Astrocyte (in vitro differentiated cells and primary cell): ENCODE measurements at regions not wholly inside any gene's neighbourhood (a gene's known extent, or its start where the extent isn't known, plus 50 kb on each side); places are given as distances from the start of the nearest gene placed in this dataset.

Experiments used
- DNase-seq: peaks from one replicate; pipeline ENCODE4 v3.0.0-alpha.2; 2010; ENCODE audit warnings: low read depth
- FAIRE-seq: peaks from 2 replicates; lab custom pipeline; 2011; peaks lifted over from hg19 to GRCh38; lab: Jason Lieb, UNC
- H2AFZ ChIP-seq: 2 replicates; pipeline ENCODE4 v1.6.0; 2012; ENCODE audit warnings: low read depth, low read length, inconsistent platforms
- H3K27ac ChIP-seq: 2 replicates; pipeline ENCODE4 v1.5.1; 2011; ENCODE audit warnings: low read depth, low read length, inconsistent platforms
- H3K27me3 ChIP-seq: 2 replicates; pipeline ENCODE4 v1.6.0; 2011; ENCODE audit warnings: low read length, inconsistent platforms; ENCODE audit not compliant: insufficient read depth
- H3K36me3 ChIP-seq: 2 replicates; pipeline ENCODE4 v1.5.1; 2011; ENCODE audit warnings: low read length, inconsistent platforms; ENCODE audit not compliant: insufficient read depth
- H3K4me1 ChIP-seq: 2 replicates; pipeline ENCODE4 v1.5.1; 2011; ENCODE audit warnings: low read length, inconsistent platforms; ENCODE audit not compliant: insufficient read depth
- H3K4me2 ChIP-seq: 2 replicates; pipeline ENCODE4 v1.6.0; 2012; ENCODE audit warnings: low read length, inconsistent platforms
- H3K4me3 ChIP-seq: 2 replicates; pipeline ENCODE4 v1.5.1; 2011; ENCODE audit warnings: low read depth, mild to moderate bottlenecking, low read length, inconsistent platforms; ENCODE audit not compliant: insufficient read depth
- H3K79me2 ChIP-seq: 2 replicates; pipeline ENCODE4 v1.6.0; 2012; ENCODE audit warnings: mild to moderate bottlenecking, low read length, inconsistent platforms; ENCODE audit not compliant: insufficient read depth
- H3K9ac ChIP-seq: 2 replicates; pipeline ENCODE4 v1.6.0; 2012; ENCODE audit warnings: mild to moderate bottlenecking, low read length, inconsistent platforms
- H3K9me3 ChIP-seq: 2 replicates; pipeline ENCODE4 v1.5.1; 2012; ENCODE audit warnings: low read depth, mild to moderate bottlenecking, low read length, inconsistent platforms; ENCODE audit not compliant: insufficient read depth
- H4K20me1 ChIP-seq: 2 replicates; pipeline ENCODE4 v1.6.0; 2012; ENCODE audit warnings: low read length, inconsistent platforms; ENCODE audit not compliant: insufficient read depth
- H3K27ac Mint-ChIP-seq: one replicate; pipeline ENCODE4 v1.8.0; 2021; ENCODE audit warnings: mild to moderate bottlenecking, mixed read lengths; ENCODE audit not compliant: unreplicated experiment
- H3K27me3 Mint-ChIP-seq: one replicate; pipeline ENCODE4 v1.8.0; 2021; ENCODE audit warnings: low read depth, mixed read lengths; ENCODE audit not compliant: unreplicated experiment
- H3K36me3 Mint-ChIP-seq: one replicate; pipeline ENCODE4 v1.8.0; 2021; ENCODE audit warnings: low read depth, mixed read lengths; ENCODE audit not compliant: unreplicated experiment
- H3K4me1 Mint-ChIP-seq: one replicate; pipeline ENCODE4 v1.8.0; 2021; ENCODE audit warnings: low read depth, mixed read lengths; ENCODE audit not compliant: unreplicated experiment
- H3K4me3 Mint-ChIP-seq: one replicate; pipeline ENCODE4 v1.8.0; 2021; ENCODE audit warnings: mild to moderate bottlenecking, moderate library complexity, mixed read lengths; ENCODE audit not compliant: unreplicated experiment
- H3K9me3 Mint-ChIP-seq: one replicate; pipeline ENCODE4 v1.8.0; 2021; ENCODE audit warnings: mild to moderate bottlenecking, mixed read lengths; ENCODE audit not compliant: unreplicated experiment
- EZH2 ChIP-seq: IDR thresholded peaks from 2 replicates; pipeline ENCODE4 v1.6.1; 2012; ENCODE audit warnings: mild to moderate bottlenecking, low read length, inconsistent platforms; ENCODE audit not compliant: insufficient read depth
- TF ChIP-seq, protein P1 (sequence below): IDR thresholded peaks from 2 replicates; pipeline ENCODE4 v1.5.1; 2011; ENCODE audit warnings: low read depth, mild to moderate bottlenecking, inconsistent platforms, low read length, moderate library complexity; ENCODE audit not compliant: insufficient read depth

GRCh38 chr5:167463939-167464338 lies 827.5 kb upstream of the WWC1 start:
- Mint-ChIP-seq H3K27me3 (no peaks in the 10 kb centered on the region), H3K36me3 (no peaks in the 10 kb centered on the region), H3K4me1 (no peaks in the 10 kb centered on the region), H3K4me3 (no peak overlapping the region), H3K27ac (no peak overlapping the region), H3K9me3 (peaks cover 10% of the 10 kb centered on the region)
- H3K4me1 ChIP-seq, result no peaks in the 10 kb centered on the region
- H4K20me1 ChIP-seq, result no peaks in the 10 kb centered on the region
- H3K4me3 ChIP-seq, result no peak overlapping the region
- no peaks in the 10 kb centered on the region for H3K27me3 ChIP-seq
- H3K4me2 ChIP-seq, result no peak overlapping the region
- H3K79me2 ChIP-seq, result no peaks in the 10 kb centered on the region
- H3K27ac ChIP-seq, result no peak overlapping the region
- DNase-seq (no peak), FAIRE-seq (no peak)
- TF ChIP-seq EZH2, result no peak
- H3K36me3 ChIP-seq, result no peaks in the 10 kb centered on the region
- no peak overlapping the region for H3K9ac ChIP-seq
- no peak overlapping the region for H2AFZ ChIP-seq
- no peaks in the 10 kb centered on the region for H3K9me3 ChIP-seq

GRCh38 chr5:167466992-167467391 lies 824.5 kb upstream of the WWC1 start:
- Histone ChIP-seq H3K36me3 (no peaks in the 10 kb centered on the region), H3K4me2 (no peak overlapping the region), H2AFZ (no peak overlapping the region), H3K27me3 (no peaks in the 10 kb centered on the region), H3K4me3 (no peak overlapping the region), H3K27ac (no peak overlapping the region), H3K4me1 (no peaks in the 10 kb centered on the region), H4K20me1 (no peaks in the 10 kb centered on the region), H3K9me3 (no peaks in the 10 kb centered on the region), H3K9ac (no peak overlapping the region), H3K79me2 (no peaks in the 10 kb centered on the region)
- Mint-ChIP-seq H3K27me3 (no peaks in the 10 kb centered on the region), H3K4me3 (no peak overlapping the region), H3K27ac (no peak overlapping the region), H3K36me3 (no peaks in the 10 kb centered on the region), H3K4me1 (no peaks in the 10 kb centered on the region), H3K9me3 (peaks cover 10% of the 10 kb centered on the region)
- FAIRE-seq (no peak), DNase-seq (no peak)
- TF ChIP-seq, protein P1, sequence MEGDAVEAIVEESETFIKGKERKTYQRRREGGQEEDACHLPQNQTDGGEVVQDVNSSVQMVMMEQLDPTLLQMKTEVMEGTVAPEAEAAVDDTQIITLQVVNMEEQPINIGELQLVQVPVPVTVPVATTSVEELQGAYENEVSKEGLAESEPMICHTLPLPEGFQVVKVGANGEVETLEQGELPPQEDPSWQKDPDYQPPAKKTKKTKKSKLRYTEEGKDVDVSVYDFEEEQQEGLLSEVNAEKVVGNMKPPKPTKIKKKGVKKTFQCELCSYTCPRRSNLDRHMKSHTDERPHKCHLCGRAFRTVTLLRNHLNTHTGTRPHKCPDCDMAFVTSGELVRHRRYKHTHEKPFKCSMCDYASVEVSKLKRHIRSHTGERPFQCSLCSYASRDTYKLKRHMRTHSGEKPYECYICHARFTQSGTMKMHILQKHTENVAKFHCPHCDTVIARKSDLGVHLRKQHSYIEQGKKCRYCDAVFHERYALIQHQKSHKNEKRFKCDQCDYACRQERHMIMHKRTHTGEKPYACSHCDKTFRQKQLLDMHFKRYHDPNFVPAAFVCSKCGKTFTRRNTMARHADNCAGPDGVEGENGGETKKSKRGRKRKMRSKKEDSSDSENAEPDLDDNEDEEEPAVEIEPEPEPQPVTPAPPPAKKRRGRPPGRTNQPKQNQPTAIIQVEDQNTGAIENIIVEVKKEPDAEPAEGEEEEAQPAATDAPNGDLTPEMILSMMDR, result no peak
- no peak for TF ChIP-seq EZH2

DNA sequence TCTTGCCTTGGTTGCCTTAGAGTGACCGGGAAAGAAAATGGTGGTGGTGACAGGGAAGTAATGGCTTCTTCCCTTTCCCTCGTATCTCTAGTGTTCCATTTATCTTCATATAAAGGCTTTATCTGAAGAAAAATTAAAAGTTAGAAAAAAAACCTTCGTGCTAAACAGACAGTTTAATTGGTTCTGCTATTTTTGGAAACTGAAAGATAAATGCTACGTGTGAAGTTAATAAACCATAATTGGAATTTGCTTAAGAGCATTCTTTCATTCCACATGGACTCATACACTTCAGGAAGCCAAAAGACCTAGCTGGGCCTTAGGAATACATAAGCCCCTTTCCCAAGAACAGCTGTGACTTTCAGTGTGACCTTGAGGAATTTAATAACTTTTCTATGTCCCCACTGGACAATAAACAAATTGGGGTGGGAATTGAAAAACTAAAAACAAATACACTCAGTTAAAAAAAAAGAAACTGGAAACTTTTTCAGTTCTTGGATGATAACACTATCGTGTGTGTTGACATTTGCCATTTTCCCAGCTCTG lies 818.8 kb upstream of the WWC1 start:
- Histone ChIP-seq H3K79me2 (no peaks in the 10 kb centered on the region), H3K4me3 (no peak overlapping the region), H3K36me3 (no peaks in the 10 kb centered on the region), H3K27me3 (no peaks in the 10 kb centered on the region), H3K9ac (no peak overlapping the region), H3K27ac (no peak overlapping the region), H3K4me2 (no peak overlapping the region), H3K9me3 (no peaks in the 10 kb centered on the region), H3K4me1 (no peaks in the 10 kb centered on the region), H4K20me1 (no peaks in the 10 kb centered on the region), H2AFZ (no peak overlapping the region)
- no peak for FAIRE-seq
- TF ChIP-seq, protein P1, result no peak
- no peak for TF ChIP-seq EZH2
- H3K9me3 Mint-ChIP-seq, result no peaks in the 10 kb centered on the region
- no peak for DNase-seq
- no peaks in the 10 kb centered on the region for H3K27me3 Mint-ChIP-seq
- H3K36me3 Mint-ChIP-seq, result no peaks in the 10 kb centered on the region
- H3K27ac Mint-ChIP-seq, result no peak overlapping the region
- H3K4me3 Mint-ChIP-seq, result no peak overlapping the region
- H3K4me1 Mint-ChIP-seq, result no peaks in the 10 kb centered on the region
